HG02642 (cell line): ENCODE measurements at regions not wholly inside any gene's neighbourhood (a gene's known extent, or its start where the extent isn't known, plus 50 kb on each side); places are given as distances from the start of the nearest gene placed in this dataset.
A peak's percentile ranks its signal among the peaks of the same experiment; 100 is the strongest.

Experiments
- ATAC-seq: cut with Tn5 transposase; IDR thresholded peaks from one replicate; pipeline ENCODE4 v1.9.1; 2021; ENCODE audit warnings: mild to moderate bottlenecking; ENCODE audit not compliant: unreplicated experiment, poor library complexity

DNA sequence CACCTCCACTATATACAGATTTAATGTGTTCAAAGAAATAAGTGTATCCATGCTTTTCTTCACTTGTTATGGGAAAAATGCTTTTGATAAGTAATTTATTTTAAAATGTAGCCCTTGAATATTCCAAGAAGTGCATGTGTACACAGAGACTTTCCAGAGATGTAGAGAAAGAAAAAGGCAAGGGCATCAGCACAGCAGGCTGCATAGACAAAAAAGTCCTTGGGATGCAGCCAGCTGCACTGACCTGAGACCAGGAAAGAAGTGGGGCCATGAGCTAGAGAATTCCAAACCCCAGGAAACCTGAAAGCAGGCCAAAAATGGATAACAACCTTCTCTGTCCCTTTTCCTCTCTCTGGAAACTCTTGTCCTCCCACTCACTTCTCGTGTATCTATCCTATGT, 51.6 kb upstream of the PRDM8 start:
- ATAC-seq: no peak

- ATAC-seq: no peak
Measured at GRCh38 chr4:80144676-80145470, 52.4 kb upstream of the PRDM8 start.

- ATAC-seq: no peak
Measured at GRCh38 chr4:80143307-80143679, 54.0 kb upstream of the PRDM8 start.

GRCh38 chr4:80142394-80143306, 54.7 kb upstream of the PRDM8 start:
- ATAC-seq: no peak

- ATAC-seq: no peak
Measured at GRCh38 chr4:80141543-80141942, 55.8 kb upstream of the PRDM8 start.

GRCh38 chr4:80140194-80140593, 57.1 kb upstream of the PRDM8 start:
- no peak for ATAC-seq

DNA sequence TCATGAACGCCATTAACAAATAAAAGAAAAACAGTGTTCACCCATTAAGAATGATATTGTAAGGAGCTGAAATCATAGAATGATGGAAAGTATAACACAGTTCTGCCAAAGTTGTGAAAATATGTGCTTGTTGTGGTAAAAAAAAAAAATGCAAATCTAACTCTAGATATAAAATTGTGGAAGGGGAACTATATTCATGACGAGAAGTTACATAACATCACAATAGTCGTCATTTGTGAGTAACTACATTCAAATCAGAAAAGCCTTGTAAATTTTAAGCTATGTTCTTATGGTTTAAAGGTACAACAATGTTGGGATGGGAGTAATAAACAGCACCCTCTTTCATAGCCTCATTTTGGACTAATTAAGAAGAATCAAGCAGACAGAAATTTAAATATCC, 57.6 kb upstream of the PRDM8 start:
- ATAC-seq: no peak

- ATAC-seq: peak; percentile 93
Measured at GRCh38 chr4:80138551-80139538, 58.5 kb upstream of the PRDM8 start.

GRCh38 chr4:80137631-80138030, 59.7 kb upstream of the PRDM8 start:
- ATAC-seq: no peak

DNA sequence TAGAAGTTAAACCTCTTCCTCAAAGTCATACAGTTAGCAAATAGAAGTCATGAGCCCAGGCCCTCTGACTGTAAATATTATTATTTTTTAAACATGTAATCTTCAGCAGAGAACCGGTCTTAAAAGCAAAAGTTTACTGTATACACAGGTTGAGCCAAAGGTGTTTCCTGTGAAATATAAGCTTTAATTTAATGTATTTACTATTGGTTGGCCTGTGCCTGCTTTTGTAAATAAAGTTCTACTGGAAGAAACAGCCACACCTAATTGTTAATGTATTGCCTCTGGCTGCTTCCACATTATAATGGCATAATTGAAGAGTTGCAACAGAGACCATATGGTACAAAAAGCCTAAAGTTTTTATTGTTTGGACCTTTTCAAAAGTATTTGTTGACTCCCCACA, 61.0 kb upstream of the PRDM8 start:
- ATAC-seq: no peak

GRCh38 chr4:80135702-80136058, 61.6 kb upstream of the PRDM8 start:
- no peak for ATAC-seq

GRCh38 chr4:80134936-80135701, 62.1 kb upstream of the ANTXR2 start:
- ATAC-seq: no peak

GRCh38 chr4:80133240-80133783, 60.3 kb upstream of the ANTXR2 start:
- no peak for ATAC-seq

GRCh38 chr4:80129785-80130184, 56.8 kb upstream of the ANTXR2 start:
- no peak for ATAC-seq

DNA sequence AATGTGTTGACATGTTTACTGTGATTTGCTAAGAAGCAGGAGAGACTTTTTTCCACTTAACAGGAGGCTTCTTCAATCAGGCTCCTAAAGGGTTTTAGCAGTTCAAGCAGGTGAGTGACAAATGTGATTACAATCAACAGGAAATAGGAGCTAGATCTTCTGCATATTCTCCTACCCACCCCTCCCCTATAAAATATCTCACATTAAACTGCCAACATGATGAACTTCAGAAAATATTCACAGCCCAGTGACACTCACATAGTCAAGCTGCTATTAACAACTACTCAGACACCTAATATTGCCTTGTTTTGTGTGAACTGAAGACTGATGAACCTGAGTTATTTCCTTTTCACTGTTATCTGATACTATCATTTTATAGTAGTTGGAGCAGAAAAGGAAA, 55.9 kb upstream of the ANTXR2 start:
- ATAC-seq: no peak

GRCh38 chr4:80127870-80128419, 54.9 kb upstream of the ANTXR2 start:
- no peak for ATAC-seq

DNA sequence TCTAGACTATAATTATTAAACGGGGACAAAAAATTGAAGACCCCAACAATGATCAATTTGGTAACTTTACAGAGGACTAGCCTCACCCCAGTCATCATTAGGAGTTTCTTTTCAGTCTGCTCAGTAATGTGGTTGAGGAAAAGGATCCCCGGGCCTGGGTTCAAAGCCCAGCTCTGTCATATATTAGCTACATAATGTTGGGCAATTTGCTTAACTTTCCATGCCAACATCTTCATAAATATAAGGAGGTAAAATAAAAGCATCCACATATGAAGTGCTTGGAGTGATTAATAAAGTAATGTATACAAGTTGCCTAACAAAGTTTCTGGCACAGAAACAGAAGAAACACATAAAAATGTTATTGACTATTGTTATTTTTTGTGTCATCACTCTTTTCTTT, 53.4 kb upstream of the ANTXR2 start:
- no peak for ATAC-seq

GRCh38 chr4:80125252-80126177, 52.5 kb upstream of the ANTXR2 start:
- peak; percentile 55 for ATAC-seq
